K562 (cell line): ENCODE measurements at regions not wholly inside any gene's neighbourhood (a gene's known extent, or its start where the extent isn't known, plus 50 kb on each side); places are given as distances from the start of the nearest gene placed in this dataset.

ENCODE experiments used
- ATAC-seq: fragments of 200-7000 bp; cut with Tn5 transposase; 3 replicates; pipeline ENCODE4 v1.9.1; 2020; ENCODE audit warnings: moderate library complexity
- BruUV-seq: library from RNA; stranded (reverse); fragments of 400-500 nt; replicated peaks from 2 replicates; lab custom pipeline; 2021; lab: Mats Ljungman, UMichigan
- CTCF ChIA-PET: fragments of 300-600 bp; formaldehyde crosslinking; extraction: SDS; loops from one replicate; lab custom pipeline; 2021; ENCODE audit warnings: low intra/inter-chr PET ratio; lab: Yijun Ruan, JAX
- POLR2A ChIA-PET: fragments of 300-600, 350-650 bp; sonication (Branson Sonifier 250); formaldehyde crosslinking; extraction: SDS; loops from one replicate; lab custom pipeline; 2021; ENCODE audit warnings: antibody characterized with exemption, inconsistent platforms; lab: Yijun Ruan, JAX
- DNase-seq, 4 experiments: peaks; one replicate each; pipeline versions ENCODE4 v3.0.0 to v3.0.0-alpha.2; 2011 to 2018; ENCODE audit warnings: low spot score in 3 of 4, mixed read lengths in 3 of 4; ENCODE audit errors: extremely low read depth in 1 of 4
- FAIRE-seq: peaks from 2 replicates; lab custom pipeline; 2011; peaks lifted over from hg19 to GRCh38; lab: Jason Lieb, UNC
- H2AFZ ChIP-seq: 2 replicates; pipeline ENCODE4 v1.6.0; 2011; ENCODE audit warnings: low read depth, low read length, control low read depth, inconsistent platforms
- H3K27ac ChIP-seq: fragments of 200-600 bp; 3 replicates; pipeline ENCODE4 v1.8.0; 2011; ENCODE audit warnings: low read depth, mild to moderate bottlenecking, control low read depth, inconsistent platforms, low read length, moderate library complexity, mixed read lengths; ENCODE audit errors: extremely low read depth
- H3K27me3 ChIP-seq, 2 experiments: fragments of 300-600 bp in 1 of 2; 2 replicates in 1 of 2; 3 replicates in 1 of 2; pipeline versions ENCODE4 v1.6.0 to v1.8.0; 2011; ENCODE audit warnings: inconsistent platforms in 2 of 2, low read length in 2 of 2, mild to moderate bottlenecking in 1 of 2, mixed read lengths in 1 of 2, moderate library complexity in 1 of 2; ENCODE audit not compliant: control insufficient read depth in 2 of 2, insufficient read depth in 2 of 2
- H3K36me3 ChIP-seq: fragments of 300-600 bp; 3 replicates; pipeline ENCODE4 v1.8.0; 2011; ENCODE audit warnings: mild to moderate bottlenecking, low read length, inconsistent platforms; ENCODE audit not compliant: control insufficient read depth, insufficient read depth
- H3K4me1 ChIP-seq, 2 experiments: fragments of 200-600 bp in 1 of 2; replicated peaks in 1 of 2; 2 replicates in 1 of 2; 3 replicates in 1 of 2; pipeline versions ENCODE4 v1.5.1 to v1.8.0; 2011; ENCODE audit warnings: inconsistent platforms in 2 of 2, low read length in 2 of 2, mild to moderate bottlenecking in 1 of 2, mixed read lengths in 1 of 2, moderate library complexity in 1 of 2; ENCODE audit not compliant: control insufficient read depth in 2 of 2, insufficient read depth in 2 of 2
- H3K4me2 ChIP-seq: 2 replicates; pipeline ENCODE4 v1.6.1; 2011; ENCODE audit warnings: low read length, control low read depth, inconsistent platforms, mixed read lengths; ENCODE audit not compliant: insufficient read depth
- H3K4me3 ChIP-seq: fragments of 200-600 bp; sonication (generic), shearing (Covaris generic); 2 replicates; pipeline ENCODE4 v1.5.1; 2016; ENCODE audit warnings: control low read depth, inconsistent platforms
- H3K79me2 ChIP-seq: fragments of 200-600 bp; 3 replicates; pipeline ENCODE4 v1.8.0; 2011; ENCODE audit warnings: low read length, inconsistent platforms; ENCODE audit not compliant: control insufficient read depth, insufficient read depth
- H3K9ac ChIP-seq, 2 experiments: 2 replicates each; pipeline versions ENCODE4 v1.6.0 to v1.6.1; 2011; ENCODE audit warnings: low read depth in 2 of 2, low read length in 2 of 2, control low read depth in 1 of 2, inconsistent platforms in 1 of 2, mild to moderate bottlenecking in 1 of 2, mixed read lengths in 1 of 2; ENCODE audit not compliant: insufficient read depth in 1 of 2
- H3K9me1 ChIP-seq: one replicate; pipeline ENCODE4 v1.6.0; 2011; ENCODE audit warnings: inconsistent platforms, mild to moderate bottlenecking, low read length, moderate library complexity; ENCODE audit not compliant: control insufficient read depth, insufficient read depth
- H3K9me3 ChIP-seq: replicated peaks from 2 replicates; pipeline ENCODE4 v1.5.1; 2011; ENCODE audit warnings: low read depth, low read length, inconsistent platforms; ENCODE audit not compliant: control insufficient read depth, insufficient read depth
- H4K20me1 ChIP-seq: replicated peaks from 2 replicates; pipeline ENCODE4 v1.6.1; 2011; ENCODE audit warnings: low read length, inconsistent platforms, mixed read lengths; ENCODE audit not compliant: control insufficient read depth, insufficient read depth
- BACH1 ChIP-seq: fragments of 200-800 bp; sonication (Bioruptor generic); IDR thresholded peaks from 2 replicates; pipeline ENCODE4 v1.6.1; 2016; ENCODE audit warnings: missing genetic modification characterization, missing compliant biosample characterization
- CCNT2 ChIP-seq: IDR thresholded peaks from 2 replicates; pipeline ENCODE4 v1.6.1; 2011; ENCODE audit warnings: borderline replicate concordance, low read depth, mild to moderate bottlenecking, moderate library complexity, mixed read lengths, low read length; ENCODE audit not compliant: insufficient read length; ENCODE audit errors: extremely low read depth
- CXXC5 ChIP-seq: fragments of 250-450 bp; sonication (Bioruptor Pico); IDR thresholded peaks from 2 replicates; pipeline ENCODE4 v1.8.0; 2022; ENCODE audit warnings: inconsistent platforms, mild to moderate bottlenecking, moderate library complexity
- E4F1 ChIP-seq: fragments of 250-450 bp; sonication (Bioruptor Pico); IDR thresholded peaks from 2 replicates; pipeline ENCODE4 v1.5.0; 2021; ENCODE audit warnings: mild to moderate bottlenecking, borderline replicate concordance
- KHSRP ChIP-seq: fragments of 450-650 bp; IDR thresholded peaks from 2 replicates; pipeline ENCODE4 v1.6.1; 2017
- MCM3 ChIP-seq: fragments of 450-650 bp; IDR thresholded peaks from 2 replicates; pipeline ENCODE4 v1.6.1; 2016
- MNT ChIP-seq, 2 experiments: fragments of 450-650 bp; conservative IDR thresholded peaks; 2 replicates each; pipeline ENCODE4 v1.6.1; 2017; ENCODE audit warnings: mild to moderate bottlenecking in 2 of 2, moderate library complexity in 2 of 2
- PHB2 ChIP-seq: fragments of 450-650 bp; IDR thresholded peaks from 2 replicates; pipeline ENCODE4 v1.6.1; 2017; ENCODE audit warnings: low read depth
- PREB ChIP-seq: sonication (generic); formaldehyde crosslinking; IDR thresholded peaks from 2 replicates; pipeline ENCODE4 v1.8.1; 2023; ENCODE audit warnings: mild to moderate bottlenecking, missing genetic modification reagents
- SMARCA4 ChIP-seq: fragments of 450-650 bp; IDR thresholded peaks from 2 replicates; pipeline ENCODE4 v1.6.1; 2016
- SOX6 ChIP-seq: fragments of 450-650 bp; IDR thresholded peaks from 2 replicates; pipeline ENCODE4 v1.6.1; 2014; ENCODE audit warnings: mild to moderate bottlenecking
- ZBTB5 ChIP-seq: fragments of 450-650 bp; IDR thresholded peaks from 2 replicates; pipeline ENCODE4 v1.6.1; 2017; ENCODE audit warnings: antibody characterized with exemption
- ZNF212 ChIP-seq: fragments of 450-650 bp; formaldehyde crosslinking; IDR thresholded peaks from 2 replicates; pipeline ENCODE4 v1.4.0; 2020; ENCODE audit warnings: mild to moderate bottlenecking
- ZNF507 ChIP-seq: conservative IDR thresholded peaks from 2 replicates; pipeline ENCODE4 v1.6.1; 2017; ENCODE audit warnings: missing genetic modification characterization, missing compliant biosample characterization
- ZNF586 ChIP-seq: fragments of 450-650 bp; formaldehyde crosslinking; conservative IDR thresholded peaks from 2 replicates; pipeline ENCODE4 v1.4.0; 2020; ENCODE audit warnings: mild to moderate bottlenecking, moderate library complexity
- ZNF589 ChIP-seq: fragments of 200-800 bp; sonication (Bioruptor generic); IDR thresholded peaks from 2 replicates; pipeline ENCODE4 v1.6.1; 2016; ENCODE audit warnings: low read depth, missing genetic modification characterization, missing compliant biosample characterization
- ZSCAN32 ChIP-seq: fragments of 450-650 bp; formaldehyde crosslinking; IDR thresholded peaks from 2 replicates; pipeline ENCODE4 v1.4.0; 2020; ENCODE audit warnings: mild to moderate bottlenecking, moderate library complexity
- WGBS: fragments of 100-300 bp; shearing (Covaris generic); methylation state at CpG from one replicate; pipeline ENCODE4 v1.1.6; 2016; ENCODE audit warnings: low coverage, mixed read lengths; ENCODE audit not compliant: insufficient coverage; ENCODE audit errors: missing lambda C conversion rate; 5-methylcytosine and 5-hydroxymethylcytosine counted together
- in situ Hi-C: fragments of 300-500 bp; cut with MboI; formaldehyde crosslinking; loops from 4 replicates; pipeline ENCODE4 v1.15.0; 2018; ENCODE audit warnings: inconsistent platforms, mixed read lengths
- intact Hi-C: fragments of 100-400 bp; cut with micrococcal nuclease; formaldehyde crosslinking; loops from 2 replicates; pipeline ENCODE4 v1.14.2; 2022

- TF ChIP-seq BACH1 (no peak), ZNF507 (tag) (no peak), ZNF586 (CRISPR knock-in tag) (no peak), ZNF212 (no peak), KHSRP (no peak), ZBTB5 (no peak), MNT (conservative IDR thresholded peaks at IDR 0.05) (no peak), MCM3 (no peak)
Observed at GRCh38 chr3:101984356-101984755, 135.0 kb downstream of the NFKBIZ start (continued).

GRCh38 chr3:101988596-101988995, 139.3 kb downstream of the NFKBIZ start:
- intact Hi-C loops (no loop called here), in situ Hi-C loops (no loop called here)
- 0% methylated on average over 3 of the region's 3 CpGs for WGBS
- H3K4me2 ChIP-seq, result no peak overlapping the region
- H2AFZ ChIP-seq, result no peak overlapping the region
- BruUV-seq, result no TSS peak
- H3K4me1 ChIP-seq, result no peaks in the 10 kb centered on the region
- no peaks in the 10 kb centered on the region for H3K36me3 ChIP-seq
- DNase-seq (no peak), ATAC-seq (no peak), FAIRE-seq (no peak)
- no peak overlapping the region for H3K27ac ChIP-seq
- POLR2A ChIA-PET, result no interaction called here
- CTCF ChIA-PET, result no interaction called here
- no peak overlapping the region for H3K9ac ChIP-seq
- H3K9me3 ChIP-seq, result no peaks in the 10 kb centered on the region
- no peaks in the 10 kb centered on the region for H3K27me3 ChIP-seq
- no peak overlapping the region for H3K4me3 ChIP-seq
- no peaks in the 10 kb centered on the region for H3K9me1 ChIP-seq
- no peaks in the 10 kb centered on the region for H3K79me2 ChIP-seq
- H4K20me1 ChIP-seq, result no peaks in the 10 kb centered on the region
- TF ChIP-seq ZNF212 (no peak), CXXC5 (CRISPR knock-in tag) (no peak), CCNT2 (no peak), E4F1 (CRISPR knock-in tag) (no peak), ZNF589 (CRISPR knock-in tag) (no peak), MCM3 (no peak), PHB2 (no peak), SOX6 (no peak), PREB (CRISPR knock-in tag) (no peak), ZSCAN32 (CRISPR knock-in tag) (no peak), SMARCA4 (no peak)
